ENCODE measurements at regions not wholly inside any gene's neighbourhood (a gene's known extent, or its start where the extent isn't known, plus 50 kb on each side); places are given as distances from the start of the nearest gene placed in this dataset.

GRCh38 chr6:14439419-14439818, 321.8 kb downstream of the CD83 start:
- no peak for TF ChIP-seq CTCF (IDR thresholded peaks at IDR 0.05; ENCODE audit: low read depth, low read length, poor library complexity, severe bottlenecking)
- TF ChIP-seq EZH2phosphoT487 (IDR thresholded peaks at IDR 0.05; ENCODE audit: borderline replicate concordance, low read length): no peak
- no peak overlapping the region for H3K4me3 ChIP-seq (ENCODE audit: low read length)

GRCh38 chr6:14440215-14440910, 322.8 kb downstream of the CD83 start:
- H3K36me3 ChIP-seq (ENCODE audit: control insufficient read depth, low read length): no peaks in the 10 kb centered on the region
- H3K27ac ChIP-seq (ENCODE audit: low read depth, low read length): no peak overlapping the region
- H3K9me3 ChIP-seq (ENCODE audit: control insufficient read depth, insufficient read depth, low read length): no peaks in the 10 kb centered on the region
- H3K4me3 ChIP-seq (ENCODE audit: low read length): no peak overlapping the region
- no peaks in the 10 kb centered on the region for H3K9me2 ChIP-seq (replicated peaks; ENCODE audit: control insufficient read depth, low read length)
- no peaks in the 10 kb centered on the region for H3K79me2 ChIP-seq (ENCODE audit: control insufficient read depth, low read length)
- no peak for TF ChIP-seq EZH2phosphoT487 (IDR thresholded peaks at IDR 0.05; ENCODE audit: borderline replicate concordance, low read length)
- no peak for TF ChIP-seq CTCF (IDR thresholded peaks at IDR 0.05; ENCODE audit: low read depth, low read length, poor library complexity, severe bottlenecking)
- H3K27me3 ChIP-seq (ENCODE audit: control insufficient read depth, low read length): no peaks in the 10 kb centered on the region
- no peak overlapping the region for H3K4me2 ChIP-seq (ENCODE audit: low read length)
- H4K20me1 ChIP-seq (ENCODE audit: control insufficient read depth, insufficient read depth, low read depth, low read length): no peaks in the 10 kb centered on the region
- no peaks in the 10 kb centered on the region for H3F3A ChIP-seq (ENCODE audit: control insufficient read depth, insufficient read depth)
- no peaks in the 10 kb centered on the region for H3K4me1 ChIP-seq (ENCODE audit: control insufficient read depth, low read length)

More at GRCh38 chr6:14439419-14439818, 321.8 kb downstream of the CD83 start:
- H3K36me3 ChIP-seq (ENCODE audit: control insufficient read depth, low read length): no peaks in the 10 kb centered on the region
- no peaks in the 10 kb centered on the region for H3K27me3 ChIP-seq (ENCODE audit: control insufficient read depth, low read length)
- H4K20me1 ChIP-seq (ENCODE audit: control insufficient read depth, insufficient read depth, low read depth, low read length): no peaks in the 10 kb centered on the region
- H3K9me3 ChIP-seq (ENCODE audit: control insufficient read depth, insufficient read depth, low read length): no peaks in the 10 kb centered on the region
- no peak overlapping the region for H3K4me2 ChIP-seq (ENCODE audit: low read length)
- H3K27ac ChIP-seq (ENCODE audit: low read depth, low read length): no peak overlapping the region
- H3K79me2 ChIP-seq (ENCODE audit: control insufficient read depth, low read length): no peaks in the 10 kb centered on the region
- H3K9me2 ChIP-seq (replicated peaks; ENCODE audit: control insufficient read depth, low read length): no peaks in the 10 kb centered on the region
- H3K4me1 ChIP-seq (ENCODE audit: control insufficient read depth, low read length): no peaks in the 10 kb centered on the region
- H3F3A ChIP-seq (ENCODE audit: control insufficient read depth, insufficient read depth): no peaks in the 10 kb centered on the region

GRCh38 chr6:14440940-14441781, 323.6 kb downstream of the CD83 start:
- no peak overlapping the region for H3K27ac ChIP-seq (ENCODE audit: low read depth, low read length)
- H3K4me1 ChIP-seq (ENCODE audit: control insufficient read depth, low read length): no peaks in the 10 kb centered on the region
- H3K36me3 ChIP-seq (ENCODE audit: control insufficient read depth, low read length): no peaks in the 10 kb centered on the region
- no peaks in the 10 kb centered on the region for H3F3A ChIP-seq (ENCODE audit: control insufficient read depth, insufficient read depth)
- no peak overlapping the region for H3K4me2 ChIP-seq (ENCODE audit: low read length)
- no peaks in the 10 kb centered on the region for H3K27me3 ChIP-seq (ENCODE audit: control insufficient read depth, low read length)
- no peaks in the 10 kb centered on the region for H4K20me1 ChIP-seq (ENCODE audit: control insufficient read depth, insufficient read depth, low read depth, low read length)
- no peak for TF ChIP-seq CTCF (IDR thresholded peaks at IDR 0.05; ENCODE audit: low read depth, low read length, poor library complexity, severe bottlenecking)
- H3K79me2 ChIP-seq (ENCODE audit: control insufficient read depth, low read length): no peaks in the 10 kb centered on the region
- no peaks in the 10 kb centered on the region for H3K9me2 ChIP-seq (replicated peaks; ENCODE audit: control insufficient read depth, low read length)
- no peaks in the 10 kb centered on the region for H3K9me3 ChIP-seq (ENCODE audit: control insufficient read depth, insufficient read depth, low read length)
- no peak overlapping the region for H3K4me3 ChIP-seq (ENCODE audit: low read length)
